ENCODE measurements at regions not wholly inside any gene's neighbourhood (a gene's known extent, or its start where the extent isn't known, plus 50 kb on each side); places are given as distances from the start of the nearest gene placed in this dataset.

DNA sequence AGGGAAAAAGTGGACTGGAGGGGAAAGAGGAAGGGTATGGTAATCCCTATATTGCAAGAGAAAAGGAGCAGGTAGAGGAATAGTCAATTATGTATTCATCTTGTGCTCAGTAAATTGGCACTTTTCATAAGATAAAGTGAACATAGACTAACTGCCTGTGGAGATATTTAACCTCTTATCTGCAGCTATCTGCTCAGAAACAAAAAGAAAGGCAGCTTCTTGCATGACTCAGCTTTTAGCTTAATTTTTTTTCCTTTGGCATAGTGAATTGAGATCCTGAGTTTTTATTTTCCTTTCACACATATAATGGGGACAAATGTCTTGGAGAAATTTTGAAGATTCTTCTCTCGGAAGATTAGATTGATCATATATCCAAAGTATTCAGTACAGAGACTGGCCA lies 127.6 kb upstream of the F3 start:
- TF ChIP-seq ISL1 (CRISPR knock-in tag; IDR thresholded peaks at IDR 0.05) (0 out of 2 replicates have a peak, but pooled peaks have one; percentile 7), ZC3H10 (CRISPR knock-in tag; IDR thresholded peaks at IDR 0.05) (no peak), TOX (CRISPR knock-in tag; IDR thresholded peaks at IDR 0.05; ENCODE audit: borderline replicate concordance) (no peak), ZNF8 (CRISPR knock-in tag; IDR thresholded peaks at IDR 0.05) (no peak)

DNA sequence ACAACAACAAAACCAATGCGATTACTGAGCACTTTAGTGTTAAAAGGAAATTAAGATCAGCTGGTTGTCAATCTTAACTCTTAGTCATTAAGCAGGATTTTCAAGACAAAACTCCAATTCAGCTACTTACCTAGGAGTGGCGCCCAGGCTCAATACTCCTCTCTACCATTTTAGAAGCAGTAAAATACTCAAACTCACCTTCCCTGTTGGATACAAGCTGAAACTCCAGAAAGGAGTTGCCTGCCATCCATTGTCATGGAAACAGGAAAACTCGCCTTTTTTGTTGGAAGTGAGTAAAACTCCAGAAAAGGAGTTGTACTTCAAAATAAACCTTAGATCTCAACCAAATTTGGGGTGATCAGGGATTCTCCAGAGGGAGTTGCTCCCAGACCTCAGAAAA lies 127.0 kb upstream of the F3 start:
- no peak for ATAC-seq
- TF ChIP-seq RARB (CRISPR knock-in tag; IDR thresholded peaks at IDR 0.05) = no peak
- TF ChIP-seq TCF4 (CRISPR knock-in tag; IDR thresholded peaks at IDR 0.05; ENCODE audit: borderline replicate concordance) = no peak
- TF ChIP-seq CSDC2 (CRISPR knock-in tag; IDR thresholded peaks at IDR 0.05) = no peak
- TF ChIP-seq BACH2 (CRISPR knock-in tag; IDR thresholded peaks at IDR 0.05; ENCODE audit: borderline replicate concordance) = no peak
- TF ChIP-seq GLIS3 (CRISPR knock-in tag; IDR thresholded peaks at IDR 0.05) = no peak
- TF ChIP-seq TOX (CRISPR knock-in tag; IDR thresholded peaks at IDR 0.05; ENCODE audit: borderline replicate concordance) = no peak
- TF ChIP-seq, protein P1, sequence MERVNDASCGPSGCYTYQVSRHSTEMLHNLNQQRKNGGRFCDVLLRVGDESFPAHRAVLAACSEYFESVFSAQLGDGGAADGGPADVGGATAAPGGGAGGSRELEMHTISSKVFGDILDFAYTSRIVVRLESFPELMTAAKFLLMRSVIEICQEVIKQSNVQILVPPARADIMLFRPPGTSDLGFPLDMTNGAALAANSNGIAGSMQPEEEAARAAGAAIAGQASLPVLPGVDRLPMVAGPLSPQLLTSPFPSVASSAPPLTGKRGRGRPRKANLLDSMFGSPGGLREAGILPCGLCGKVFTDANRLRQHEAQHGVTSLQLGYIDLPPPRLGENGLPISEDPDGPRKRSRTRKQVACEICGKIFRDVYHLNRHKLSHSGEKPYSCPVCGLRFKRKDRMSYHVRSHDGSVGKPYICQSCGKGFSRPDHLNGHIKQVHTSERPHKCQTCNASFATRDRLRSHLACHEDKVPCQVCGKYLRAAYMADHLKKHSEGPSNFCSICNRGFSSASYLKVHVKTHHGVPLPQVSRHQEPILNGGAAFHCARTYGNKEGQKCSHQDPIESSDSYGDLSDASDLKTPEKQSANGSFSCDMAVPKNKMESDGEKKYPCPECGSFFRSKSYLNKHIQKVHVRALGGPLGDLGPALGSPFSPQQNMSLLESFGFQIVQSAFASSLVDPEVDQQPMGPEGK (CRISPR knock-in tag; IDR thresholded peaks at IDR 0.05; ENCODE audit: borderline replicate concordance) = no peak
- TF ChIP-seq, protein P2, sequence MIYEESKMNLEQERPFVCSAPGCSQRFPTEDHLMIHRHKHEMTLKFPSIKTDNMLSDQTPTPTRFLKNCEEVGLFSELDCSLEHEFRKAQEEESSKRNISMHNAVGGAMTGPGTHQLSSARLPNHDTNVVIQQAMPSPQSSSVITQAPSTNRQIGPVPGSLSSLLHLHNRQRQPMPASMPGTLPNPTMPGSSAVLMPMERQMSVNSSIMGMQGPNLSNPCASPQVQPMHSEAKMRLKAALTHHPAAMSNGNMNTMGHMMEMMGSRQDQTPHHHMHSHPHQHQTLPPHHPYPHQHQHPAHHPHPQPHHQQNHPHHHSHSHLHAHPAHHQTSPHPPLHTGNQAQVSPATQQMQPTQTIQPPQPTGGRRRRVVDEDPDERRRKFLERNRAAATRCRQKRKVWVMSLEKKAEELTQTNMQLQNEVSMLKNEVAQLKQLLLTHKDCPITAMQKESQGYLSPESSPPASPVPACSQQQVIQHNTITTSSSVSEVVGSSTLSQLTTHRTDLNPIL (CRISPR knock-in tag; IDR thresholded peaks at IDR 0.05; ENCODE audit: low read depth) = no peak
- TF ChIP-seq ZNF70 (CRISPR knock-in tag; IDR thresholded peaks at IDR 0.05) = no peak
- TF ChIP-seq, protein P3, sequence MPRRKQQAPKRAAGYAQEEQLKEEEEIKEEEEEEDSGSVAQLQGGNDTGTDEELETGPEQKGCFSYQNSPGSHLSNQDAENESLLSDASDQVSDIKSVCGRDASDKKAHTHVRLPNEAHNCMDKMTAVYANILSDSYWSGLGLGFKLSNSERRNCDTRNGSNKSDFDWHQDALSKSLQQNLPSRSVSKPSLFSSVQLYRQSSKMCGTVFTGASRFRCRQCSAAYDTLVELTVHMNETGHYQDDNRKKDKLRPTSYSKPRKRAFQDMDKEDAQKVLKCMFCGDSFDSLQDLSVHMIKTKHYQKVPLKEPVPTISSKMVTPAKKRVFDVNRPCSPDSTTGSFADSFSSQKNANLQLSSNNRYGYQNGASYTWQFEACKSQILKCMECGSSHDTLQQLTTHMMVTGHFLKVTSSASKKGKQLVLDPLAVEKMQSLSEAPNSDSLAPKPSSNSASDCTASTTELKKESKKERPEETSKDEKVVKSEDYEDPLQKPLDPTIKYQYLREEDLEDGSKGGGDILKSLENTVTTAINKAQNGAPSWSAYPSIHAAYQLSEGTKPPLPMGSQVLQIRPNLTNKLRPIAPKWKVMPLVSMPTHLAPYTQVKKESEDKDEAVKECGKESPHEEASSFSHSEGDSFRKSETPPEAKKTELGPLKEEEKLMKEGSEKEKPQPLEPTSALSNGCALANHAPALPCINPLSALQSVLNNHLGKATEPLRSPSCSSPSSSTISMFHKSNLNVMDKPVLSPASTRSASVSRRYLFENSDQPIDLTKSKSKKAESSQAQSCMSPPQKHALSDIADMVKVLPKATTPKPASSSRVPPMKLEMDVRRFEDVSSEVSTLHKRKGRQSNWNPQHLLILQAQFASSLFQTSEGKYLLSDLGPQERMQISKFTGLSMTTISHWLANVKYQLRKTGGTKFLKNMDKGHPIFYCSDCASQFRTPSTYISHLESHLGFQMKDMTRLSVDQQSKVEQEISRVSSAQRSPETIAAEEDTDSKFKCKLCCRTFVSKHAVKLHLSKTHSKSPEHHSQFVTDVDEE (CRISPR knock-in tag; IDR thresholded peaks at IDR 0.05) = no peak
- TF ChIP-seq, protein P4, sequence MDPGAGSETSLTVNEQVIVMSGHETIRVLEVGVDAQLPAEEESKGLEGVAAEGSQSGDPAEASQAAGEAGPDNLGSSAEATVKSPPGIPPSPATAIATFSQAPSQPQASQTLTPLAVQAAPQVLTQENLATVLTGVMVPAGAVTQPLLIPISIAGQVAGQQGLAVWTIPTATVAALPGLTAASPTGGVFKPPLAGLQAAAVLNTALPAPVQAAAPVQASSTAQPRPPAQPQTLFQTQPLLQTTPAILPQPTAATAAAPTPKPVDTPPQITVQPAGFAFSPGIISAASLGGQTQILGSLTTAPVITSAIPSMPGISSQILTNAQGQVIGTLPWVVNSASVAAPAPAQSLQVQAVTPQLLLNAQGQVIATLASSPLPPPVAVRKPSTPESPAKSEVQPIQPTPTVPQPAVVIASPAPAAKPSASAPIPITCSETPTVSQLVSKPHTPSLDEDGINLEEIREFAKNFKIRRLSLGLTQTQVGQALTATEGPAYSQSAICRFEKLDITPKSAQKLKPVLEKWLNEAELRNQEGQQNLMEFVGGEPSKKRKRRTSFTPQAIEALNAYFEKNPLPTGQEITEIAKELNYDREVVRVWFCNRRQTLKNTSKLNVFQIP (CRISPR knock-in tag; IDR thresholded peaks at IDR 0.05; ENCODE audit: borderline replicate concordance, low read depth) = no peak
- TF ChIP-seq, protein P5, sequence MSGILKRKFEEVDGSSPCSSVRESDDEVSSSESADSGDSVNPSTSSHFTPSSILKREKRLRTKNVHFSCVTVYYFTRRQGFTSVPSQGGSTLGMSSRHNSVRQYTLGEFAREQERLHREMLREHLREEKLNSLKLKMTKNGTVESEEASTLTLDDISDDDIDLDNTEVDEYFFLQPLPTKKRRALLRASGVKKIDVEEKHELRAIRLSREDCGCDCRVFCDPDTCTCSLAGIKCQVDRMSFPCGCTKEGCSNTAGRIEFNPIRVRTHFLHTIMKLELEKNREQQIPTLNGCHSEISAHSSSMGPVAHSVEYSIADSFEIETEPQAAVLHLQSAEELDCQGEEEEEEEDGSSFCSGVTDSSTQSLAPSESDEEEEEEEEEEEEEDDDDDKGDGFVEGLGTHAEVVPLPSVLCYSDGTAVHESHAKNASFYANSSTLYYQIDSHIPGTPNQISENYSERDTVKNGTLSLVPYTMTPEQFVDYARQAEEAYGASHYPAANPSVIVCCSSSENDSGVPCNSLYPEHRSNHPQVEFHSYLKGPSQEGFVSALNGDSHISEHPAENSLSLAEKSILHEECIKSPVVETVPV (CRISPR knock-in tag; IDR thresholded peaks at IDR 0.05) = no peak
- TF ChIP-seq ZFP3 (CRISPR knock-in tag; IDR thresholded peaks at IDR 0.05) = no peak
- no peak for TF ChIP-seq OSR1 (CRISPR knock-in tag; IDR thresholded peaks at IDR 0.05)
- no peak for TF ChIP-seq ARNTL (CRISPR knock-in tag; IDR thresholded peaks at IDR 0.05; ENCODE audit: borderline replicate concordance, low read depth)
- TF ChIP-seq SNAI2 (CRISPR knock-in tag; IDR thresholded peaks at IDR 0.05) = no peak
- TF ChIP-seq ISL1 (CRISPR knock-in tag; IDR thresholded peaks at IDR 0.05) = no peak
- TF ChIP-seq ZNF8 (CRISPR knock-in tag; IDR thresholded peaks at IDR 0.05) = no peak
- TF ChIP-seq ZC3H10 (CRISPR knock-in tag; IDR thresholded peaks at IDR 0.05) = no peak
- TF ChIP-seq ESRRG (CRISPR knock-in tag; IDR thresholded peaks at IDR 0.05) = no peak

More for the DNA sequence above, 127.6 kb upstream of the F3 start:
- ATAC-seq = no peak

DNA sequence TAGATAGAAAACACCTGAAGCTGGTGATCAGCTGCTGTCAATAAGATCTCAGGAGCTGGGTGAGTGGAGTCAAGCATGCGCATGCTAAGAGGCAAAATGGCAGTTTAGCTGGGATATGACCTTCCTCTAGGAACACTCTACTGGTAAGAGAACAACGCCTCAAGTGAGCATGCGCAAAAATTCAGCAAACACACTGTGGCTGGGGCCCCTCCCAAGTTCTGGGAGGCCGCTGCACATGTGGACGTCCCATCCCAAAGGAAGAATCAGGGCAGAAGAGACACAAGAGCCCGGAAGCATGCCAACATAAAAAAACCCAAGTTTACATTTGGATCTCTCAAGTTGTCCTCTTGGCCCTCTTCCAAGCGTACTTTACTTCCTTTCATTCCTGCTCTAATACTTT lies 126.3 kb upstream of the F3 start:
- ATAC-seq = no peak
- TF ChIP-seq, protein P5 (CRISPR knock-in tag; IDR thresholded peaks at IDR 0.05) = no peak
- no peak for TF ChIP-seq SNAI2 (CRISPR knock-in tag; IDR thresholded peaks at IDR 0.05)
- TF ChIP-seq RARB (CRISPR knock-in tag; IDR thresholded peaks at IDR 0.05) = no peak
- no peak for TF ChIP-seq PPARA (CRISPR knock-in tag; IDR thresholded peaks at IDR 0.05; ENCODE audit: borderline replicate concordance)
- TF ChIP-seq ESRRG (CRISPR knock-in tag; IDR thresholded peaks at IDR 0.05) = no peak
- no peak for TF ChIP-seq ZNF8 (CRISPR knock-in tag; IDR thresholded peaks at IDR 0.05)
- no peak for TF ChIP-seq ARNTL (CRISPR knock-in tag; IDR thresholded peaks at IDR 0.05; ENCODE audit: borderline replicate concordance, low read depth)
- TF ChIP-seq ISL1 (CRISPR knock-in tag; IDR thresholded peaks at IDR 0.05) = no peak
- TF ChIP-seq, protein P4 (CRISPR knock-in tag; IDR thresholded peaks at IDR 0.05; ENCODE audit: borderline replicate concordance, low read depth) = no peak
- TF ChIP-seq, protein P1 (CRISPR knock-in tag; IDR thresholded peaks at IDR 0.05; ENCODE audit: borderline replicate concordance) = no peak
